Retina (tissue), 1 donor: ENCODE measurements at regions not wholly inside any gene's neighbourhood (a gene's known extent, or its start where the extent isn't known, plus 50 kb on each side); places are given as distances from the start of the nearest gene placed in this dataset.
A peak's percentile ranks its signal among the peaks of the same experiment; 100 is the strongest.
"Not testable (repeated sequence)": the region's sequence is repeated elsewhere in the genome, so short reads cannot be mapped to it uniquely, and the experiment has no call there.

Experiments
- DNase-seq: peaks from one replicate; pipeline ENCODE4 v3.0.0-alpha.2; 2016

DNA sequence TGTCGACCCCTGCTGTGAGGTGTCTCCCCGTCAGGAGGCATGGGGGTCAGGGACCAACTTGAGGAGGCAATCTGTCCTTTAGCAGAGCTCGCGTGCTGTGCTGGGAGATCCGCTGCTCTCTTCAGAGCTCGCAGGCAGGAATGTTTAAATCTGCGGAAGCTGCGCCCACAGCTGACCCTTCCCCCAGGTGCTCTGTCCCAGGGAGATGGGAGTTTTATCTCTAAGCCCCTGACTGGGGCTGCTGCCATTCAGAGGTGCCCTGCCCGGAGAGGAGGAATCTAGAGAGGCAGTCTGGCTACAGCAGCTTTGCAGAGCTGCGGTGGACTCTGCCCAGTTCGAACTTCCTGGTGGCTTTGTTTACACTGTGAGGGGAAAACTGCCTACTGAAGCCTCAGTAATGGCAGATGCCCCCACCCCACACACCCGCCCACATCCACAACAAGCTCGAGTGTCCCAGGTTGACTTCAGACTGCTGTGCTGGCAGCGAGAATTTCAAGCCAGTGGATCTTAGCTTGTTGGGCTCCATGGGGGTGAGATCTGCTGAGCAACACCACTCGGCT lies 133.1 kb downstream of the CENPC start:
- not testable (repeated sequence) for DNase-seq

DNA sequence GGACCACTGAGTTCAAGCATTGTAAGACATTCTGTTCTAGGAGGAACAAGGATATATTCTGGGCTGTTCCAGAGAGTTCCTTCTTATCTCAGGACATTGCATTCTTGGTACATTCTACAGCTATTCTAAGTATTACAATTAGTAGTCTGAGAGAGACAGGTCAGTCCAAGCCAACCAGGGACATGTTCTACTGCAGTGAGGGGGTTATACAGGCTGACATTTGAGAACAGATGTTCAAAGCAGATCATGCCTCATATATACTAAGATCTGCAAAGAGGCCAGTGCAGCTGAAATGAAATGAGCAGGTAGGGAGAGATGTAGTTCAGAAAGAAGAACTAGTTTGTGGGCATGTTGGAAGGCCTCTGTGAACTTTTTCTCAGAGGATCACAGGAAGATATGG lies 142.0 kb downstream of the CENPC start:
- DNase-seq, result no peak

DNA sequence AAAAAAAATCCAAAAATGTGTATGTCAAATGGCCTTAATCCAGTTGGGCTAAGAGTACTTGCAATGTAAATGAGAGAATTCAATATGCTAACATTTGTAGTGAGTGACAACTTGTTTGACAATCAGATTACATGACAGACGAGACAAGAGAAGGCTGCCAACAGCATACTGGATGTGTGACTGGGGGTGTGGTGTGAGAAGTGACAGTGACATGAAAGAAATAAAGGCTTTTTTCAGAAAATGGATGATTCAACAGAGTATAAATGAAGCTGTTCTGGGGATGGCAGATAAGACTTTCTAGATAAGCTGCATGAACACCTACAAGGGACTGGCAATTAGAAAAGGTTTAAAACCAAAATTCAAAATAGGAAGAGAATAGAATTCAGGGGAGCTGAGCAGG lies 143.4 kb downstream of the CENPC start:
- DNase-seq, result no peak

DNA sequence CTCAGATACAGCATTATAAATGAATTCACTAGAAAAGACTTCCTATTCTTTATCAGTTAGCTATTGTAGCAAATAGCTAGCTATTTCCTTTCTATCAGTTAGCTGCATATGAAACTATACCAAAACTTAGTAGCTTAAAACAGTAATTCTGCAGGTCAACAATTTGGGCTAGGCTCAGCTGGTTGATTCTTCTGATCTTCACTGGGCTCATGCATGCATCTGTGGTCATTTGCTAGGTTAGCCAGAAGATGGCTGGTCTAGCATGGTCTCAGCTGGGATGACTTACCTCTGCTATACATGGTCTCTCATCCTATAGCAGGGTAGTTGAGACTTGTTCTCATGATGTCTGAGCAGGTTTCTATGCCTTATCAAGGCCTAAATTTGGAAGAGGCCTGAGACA lies 147.4 kb downstream of the CENPC start:
- no peak for DNase-seq

DNA sequence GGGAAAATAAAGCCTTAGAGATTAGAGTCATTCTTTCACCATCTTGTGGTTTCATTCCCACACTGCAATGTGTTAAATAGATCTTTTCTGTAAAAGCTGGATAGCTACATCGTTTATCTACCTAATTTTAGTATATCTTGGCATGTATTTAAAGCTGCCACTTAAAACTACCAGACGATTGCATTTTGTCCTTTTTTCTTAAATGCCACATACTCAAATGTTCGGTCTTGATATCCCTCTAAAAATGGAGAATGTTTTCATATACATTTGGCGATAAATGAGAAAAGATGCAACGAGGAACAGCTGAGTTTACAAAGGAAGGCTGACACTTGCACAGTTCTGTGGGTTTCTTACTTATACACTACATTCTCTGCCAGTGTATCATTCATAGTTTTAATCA lies 148.3 kb downstream of the CENPC start:
- DNase-seq, result no peak

DNA sequence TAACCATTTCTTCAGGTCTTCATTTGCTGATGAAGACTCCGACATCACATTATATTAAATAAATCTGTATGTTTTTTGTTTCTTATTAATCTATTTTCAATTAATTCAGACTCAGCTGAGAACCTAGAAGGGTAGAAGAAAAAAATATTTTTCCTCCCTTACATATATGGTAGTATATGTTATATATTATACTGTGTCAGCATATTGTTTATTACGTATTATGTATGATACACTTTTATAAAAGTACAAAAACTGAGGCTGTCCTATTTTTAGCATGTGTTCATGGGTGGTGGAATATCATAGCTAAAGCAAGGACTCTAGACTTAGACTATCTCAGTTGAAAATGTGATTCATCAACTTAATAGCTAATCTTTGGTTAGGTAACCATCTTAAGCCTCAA lies 149.3 kb downstream of the CENPC start:
- DNase-seq, result no peak

DNA sequence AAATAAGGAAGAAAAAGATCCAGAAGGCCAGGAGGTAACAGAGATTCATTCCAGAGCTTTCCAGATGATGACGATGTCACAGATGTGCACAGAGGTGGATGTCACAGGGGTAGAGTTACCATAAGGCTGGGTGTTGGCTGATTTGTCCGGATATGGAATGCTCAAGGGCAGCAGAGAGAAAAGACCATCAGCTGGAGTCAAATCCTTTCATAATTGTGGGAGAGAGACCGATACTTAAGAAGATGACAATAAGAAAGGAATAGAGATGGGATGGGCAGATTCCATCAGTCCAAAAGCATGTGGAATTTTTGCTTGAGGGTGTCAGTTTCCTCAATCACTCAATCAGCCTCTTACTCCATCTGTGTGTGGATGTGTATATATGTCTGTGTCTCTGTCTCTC lies 150.4 kb downstream of the CENPC start:
- DNase-seq, result no peak

GRCh38 chr4:67393699-67394281 lies 151.5 kb downstream of the CENPC start:
- DNase-seq, result peak; percentile 18

- DNase-seq, result no peak
These were observed 152.3 kb downstream of the CENPC start for GRCh38 chr4:67393007-67393406.

- not testable (repeated sequence) for DNase-seq
These were observed 163.9 kb downstream of the CENPC start for GRCh38 chr4:67381406-67381804.

- DNase-seq, result not testable (repeated sequence)
These were observed 164.4 kb downstream of the CENPC start for GRCh38 chr4:67380702-67381405.

DNA sequence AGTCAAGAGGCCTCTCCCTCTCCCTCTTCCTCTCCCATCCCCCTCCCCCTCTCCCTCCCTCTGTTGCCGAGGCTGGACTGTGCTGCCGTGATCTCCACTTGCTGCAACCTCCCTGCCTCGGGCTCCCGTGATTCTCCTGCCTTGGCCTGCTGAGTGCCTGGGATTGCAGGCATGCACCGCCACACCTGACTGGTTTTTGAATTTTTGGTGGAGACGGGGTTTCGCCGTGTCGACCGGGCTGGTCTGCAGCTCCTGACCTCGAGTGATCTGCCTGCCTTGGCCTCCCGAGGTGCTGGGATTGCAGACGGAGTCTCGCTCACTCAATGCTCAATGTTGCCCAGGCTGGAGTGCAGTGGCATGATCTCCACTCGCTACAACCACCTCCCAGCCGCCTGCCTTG lies 165.1 kb downstream of the CENPC start:
- no peak for DNase-seq

DNA sequence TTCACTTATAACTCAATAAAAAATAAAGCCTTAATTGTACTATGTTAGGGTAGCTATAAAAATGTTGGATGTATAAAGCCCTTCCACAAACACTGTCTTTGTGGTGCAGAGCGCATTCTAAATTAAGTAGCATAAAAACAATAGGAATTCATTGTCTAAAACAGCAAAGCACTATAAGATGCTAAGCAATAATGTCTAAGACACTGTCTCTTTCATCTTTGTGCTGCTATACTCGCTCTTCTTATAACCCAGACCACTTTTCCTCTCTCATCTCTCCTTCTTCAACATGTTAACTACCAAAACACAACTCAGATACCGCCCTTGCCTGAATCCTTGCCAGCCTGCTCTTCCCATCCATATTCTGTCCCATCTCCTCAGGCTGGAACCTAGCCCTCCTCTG lies 170.0 kb downstream of the CENPC start:
- no peak for DNase-seq

DNA sequence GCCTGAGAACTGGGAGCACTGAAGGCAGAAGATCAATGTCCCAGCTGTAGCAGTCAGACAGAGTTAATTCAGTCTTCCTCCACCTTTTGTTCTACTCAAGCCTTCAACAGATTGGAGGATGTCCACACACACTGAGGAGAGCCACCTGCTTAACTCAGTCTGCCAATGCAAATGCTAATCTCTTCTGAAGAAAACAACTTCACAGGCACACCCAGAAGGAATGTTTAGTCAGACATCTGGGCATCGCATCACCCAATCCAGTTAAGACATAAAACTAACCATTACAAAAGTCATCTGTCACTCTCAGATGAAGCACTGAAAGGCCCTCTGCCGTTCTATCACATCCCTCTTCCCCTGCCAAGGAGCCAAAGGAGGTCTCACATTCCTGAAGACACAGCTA lies 173.7 kb downstream of the CENPC start:
- DNase-seq, result no peak

DNA sequence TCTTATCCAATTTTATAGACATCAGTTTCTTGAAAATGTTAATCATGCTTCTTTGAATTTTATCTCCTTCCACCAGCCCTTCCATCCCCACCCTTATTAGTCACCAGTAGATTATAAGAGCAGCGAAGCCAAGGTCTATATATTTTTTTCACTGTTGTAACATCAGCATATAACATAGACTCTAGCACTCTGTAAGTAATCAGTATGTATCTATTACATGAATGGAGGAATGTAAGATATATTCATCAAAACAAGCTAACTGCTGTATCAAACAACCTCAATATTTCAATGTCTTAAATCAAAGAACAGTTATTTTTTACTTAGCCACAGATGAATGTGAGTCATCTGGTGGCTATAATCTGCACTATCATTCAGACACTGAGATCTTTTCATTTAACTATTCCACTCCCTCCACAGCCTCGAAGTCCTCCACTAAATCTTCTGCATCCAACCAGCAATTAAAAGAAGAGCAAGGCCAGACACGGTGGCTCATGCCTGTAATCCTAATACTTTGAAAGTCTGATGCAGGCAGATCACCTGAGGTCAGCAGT lies 178.9 kb downstream of the CENPC start:
- DNase-seq, result no peak

DNA sequence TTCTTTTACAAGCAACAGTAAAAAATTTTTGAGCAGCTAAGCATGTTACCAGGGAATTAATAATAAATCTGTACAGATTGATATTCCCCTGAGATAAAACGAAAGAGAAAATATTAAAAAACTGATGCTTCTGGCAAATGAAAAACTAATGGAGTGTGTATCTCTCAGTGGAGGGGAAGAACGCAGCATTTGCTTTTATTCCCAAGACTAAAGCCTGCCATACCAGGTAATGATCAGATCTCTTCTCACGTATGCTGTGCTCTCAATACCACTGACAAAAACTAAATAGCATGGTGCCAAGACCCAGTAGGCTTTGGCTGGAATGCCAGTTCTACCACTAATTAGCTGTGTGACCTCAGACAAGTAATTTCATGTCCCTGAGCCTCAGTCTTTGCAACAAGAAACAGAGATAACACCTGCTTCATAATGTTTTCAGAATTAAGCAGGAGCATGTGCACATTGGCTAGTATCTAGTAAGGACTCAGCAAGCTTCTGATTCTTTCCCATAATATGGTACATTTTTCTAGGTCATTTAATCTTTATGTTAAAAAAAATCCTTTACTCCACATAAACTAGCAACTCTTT lies 179.6 kb downstream of the CENPC start:
- no peak for DNase-seq

- no peak for DNase-seq
These were observed 189.5 kb downstream of the CENPC start for GRCh38 chr4:67355806-67356205.

DNA sequence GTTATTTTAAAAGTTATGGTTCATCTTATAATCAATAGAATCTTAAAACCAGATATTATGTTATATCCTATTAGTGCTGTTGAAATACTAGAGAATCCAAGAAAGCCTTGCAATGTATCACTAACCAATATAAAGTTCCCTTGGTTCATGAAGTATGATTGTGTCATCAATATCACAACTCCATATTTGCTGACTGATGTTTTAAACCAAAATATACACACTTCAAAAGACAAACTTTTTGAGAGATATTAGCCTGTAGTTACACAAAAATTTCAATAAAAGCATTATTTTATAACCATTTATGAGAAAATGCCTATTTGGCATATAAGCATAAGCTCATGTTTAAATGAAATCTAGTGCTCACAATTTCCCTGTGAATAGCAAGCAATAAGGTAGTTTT lies 198.6 kb downstream of the CENPC start:
- no peak for DNase-seq

- no peak for DNase-seq
These were observed 200.5 kb downstream of the CENPC start for GRCh38 chr4:67344594-67345380.

DNA sequence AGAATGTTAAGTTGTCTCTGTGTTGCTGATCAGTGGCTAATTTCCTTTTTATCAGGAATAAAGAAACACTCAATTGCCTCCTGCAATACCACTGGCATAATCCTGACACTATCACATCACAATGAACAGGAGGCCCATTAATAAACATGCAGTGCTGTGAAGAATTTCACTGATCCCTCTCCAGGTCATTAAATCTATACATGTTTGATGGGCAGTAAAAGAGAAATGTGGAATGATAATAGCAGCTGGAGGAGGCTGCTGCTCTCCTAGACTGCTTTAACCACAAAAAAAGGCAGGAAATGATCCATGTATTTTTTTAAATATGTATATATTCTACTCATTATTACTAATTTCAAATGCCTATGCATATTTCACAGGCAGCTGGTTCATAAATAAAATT lies 202.1 kb downstream of the CENPC start:
- no peak for DNase-seq

- DNase-seq, result no peak
These were observed 203.0 kb downstream of the CENPC start for GRCh38 chr4:67342291-67342690.

DNA sequence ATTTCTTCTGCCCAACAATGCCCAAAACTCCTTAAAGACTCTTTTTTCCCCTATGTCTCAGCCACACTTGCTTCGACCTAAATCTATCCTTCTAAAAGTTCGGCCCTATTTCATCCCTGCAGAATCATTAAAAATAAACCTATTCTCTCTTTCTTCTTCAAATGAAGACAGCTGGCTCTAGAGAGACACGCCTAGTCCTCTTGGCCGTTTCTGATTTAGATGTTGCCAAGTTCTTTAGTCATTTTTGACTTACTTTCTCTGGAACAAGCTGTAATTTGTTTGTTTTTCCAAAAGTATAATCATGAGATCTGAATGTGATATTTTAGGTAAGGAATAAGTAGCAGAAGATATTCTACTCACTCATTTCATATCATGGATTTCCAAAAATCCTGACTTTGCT lies 211.6 kb downstream of the CENPC start:
- no peak for DNase-seq

GRCh38 chr4:67332627-67333026 lies 212.7 kb downstream of the CENPC start:
- DNase-seq, result no peak
